ENCODE measurements at regions not wholly inside any gene's neighbourhood (a gene's known extent, or its start where the extent isn't known, plus 50 kb on each side); places are given as distances from the start of the nearest gene placed in this dataset.
"Not testable (repeated sequence)": the region's sequence is repeated elsewhere in the genome, so short reads cannot be mapped to it uniquely, and the experiment has no call there.

DNA sequence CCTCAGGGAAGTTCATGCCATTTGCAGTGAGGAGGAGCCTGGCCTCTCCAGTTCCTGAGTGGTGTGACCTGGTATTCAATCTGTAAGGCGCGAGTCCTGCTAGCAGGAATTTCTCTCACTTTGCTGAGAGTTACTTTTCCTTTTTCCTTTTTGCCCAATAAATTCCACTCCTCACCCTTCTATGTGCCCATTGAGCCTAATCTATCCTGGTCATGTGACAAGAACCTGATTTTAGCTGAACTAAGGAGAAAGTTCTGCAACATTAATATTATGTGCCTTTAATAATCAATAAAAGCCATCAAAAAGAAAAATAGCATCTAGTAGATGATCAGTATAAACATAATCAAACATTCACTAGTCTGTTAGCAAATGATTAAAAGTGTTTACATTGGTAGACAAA is 136.1 kb upstream of the POGK start:
- DNase-seq, result no peak

DNA sequence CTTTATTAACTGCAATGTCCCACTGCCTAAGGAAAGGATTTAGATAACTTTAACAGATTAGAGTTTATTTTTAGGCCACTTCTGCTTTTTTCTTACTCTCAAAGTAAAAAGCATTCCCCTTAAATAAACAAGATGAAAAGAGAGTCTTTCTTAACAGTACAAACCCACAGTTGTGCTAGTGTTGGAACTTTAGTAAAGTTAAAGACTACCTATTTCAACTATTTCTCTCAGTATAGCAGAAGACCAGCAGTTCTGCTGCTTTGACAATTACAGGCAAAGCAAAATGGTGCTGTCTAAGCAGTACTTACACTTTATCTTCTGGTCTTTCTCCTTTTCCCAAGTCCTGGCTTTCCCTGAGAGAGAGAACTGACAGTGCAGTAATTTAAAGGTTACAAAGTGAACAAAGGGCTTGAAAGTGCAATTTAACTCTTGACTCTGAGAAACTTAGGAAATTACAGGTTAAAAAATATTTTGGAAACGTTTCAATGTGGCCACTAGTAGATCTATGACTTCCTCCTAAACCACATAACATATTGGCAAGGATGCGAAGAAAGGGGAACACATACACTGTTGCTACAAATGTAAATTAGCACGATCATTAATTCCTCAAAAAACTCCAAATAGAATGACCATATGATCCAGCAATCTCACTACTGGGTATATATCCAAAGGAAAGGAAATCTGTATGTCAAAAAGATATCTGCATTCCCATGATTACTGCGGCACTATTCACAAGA is 135.4 kb upstream of the POGK start:
- no peak for DNase-seq

DNA sequence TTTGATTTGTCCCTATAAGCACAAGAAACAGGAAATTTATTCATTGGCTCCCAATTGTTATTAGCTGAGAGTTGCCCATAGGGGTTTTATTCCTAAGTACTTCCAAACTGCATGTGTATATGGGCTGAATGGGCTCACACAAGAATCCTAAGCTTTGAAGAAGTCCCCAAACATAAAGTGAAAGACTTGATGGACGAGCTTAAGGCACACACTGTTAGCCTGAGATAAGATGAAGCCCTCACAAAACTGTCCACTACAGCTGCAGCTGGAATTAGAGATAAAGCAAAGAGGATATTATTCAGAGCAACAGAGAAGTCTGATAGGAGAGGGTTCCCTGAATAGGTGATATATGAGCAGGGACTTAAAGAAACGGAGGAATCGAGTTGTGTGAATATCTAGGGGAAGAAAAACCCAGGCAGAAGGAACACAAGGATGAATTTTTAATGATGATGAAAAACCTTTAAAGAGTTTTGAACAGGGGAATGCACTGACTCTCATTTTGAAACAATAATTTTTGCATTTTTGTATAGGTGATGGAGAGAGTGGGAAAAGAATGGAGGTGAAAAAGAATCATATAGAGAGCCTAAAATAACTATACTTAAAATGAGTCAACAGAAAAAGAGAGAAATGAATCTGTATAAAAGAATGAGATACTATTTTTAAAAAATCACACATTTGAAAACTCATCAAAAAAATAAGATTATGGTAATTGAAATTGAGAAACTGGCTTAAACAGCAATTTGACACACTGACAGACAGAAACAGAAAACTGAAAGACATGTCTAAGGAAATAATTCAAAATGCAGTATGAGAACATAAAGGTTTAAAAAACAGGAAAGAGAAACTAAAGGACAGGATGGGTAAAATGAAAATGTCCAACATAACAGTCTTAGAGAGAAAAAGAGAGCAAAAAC is 133.6 kb upstream of the POGK start:
- no peak for DNase-seq

DNA sequence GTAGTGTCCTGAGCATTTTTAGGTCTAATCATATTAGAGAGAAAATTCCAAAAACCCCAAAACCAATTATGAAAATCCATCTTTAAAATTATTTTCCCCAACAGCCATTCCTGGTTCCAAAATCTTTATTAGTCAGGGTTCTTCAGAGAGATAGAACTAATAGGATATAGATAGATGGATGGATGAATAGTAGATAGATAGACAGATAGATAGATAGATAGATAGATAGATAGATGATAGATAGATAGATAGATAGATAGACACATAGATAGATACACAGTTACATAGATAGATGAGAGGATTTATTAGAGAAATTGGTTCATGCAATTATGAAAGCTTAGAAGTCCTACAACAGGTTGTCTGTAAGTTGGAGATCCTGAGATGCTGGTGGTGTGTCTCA is 122.7 kb upstream of the POGK start:
- no peak for DNase-seq

DNA sequence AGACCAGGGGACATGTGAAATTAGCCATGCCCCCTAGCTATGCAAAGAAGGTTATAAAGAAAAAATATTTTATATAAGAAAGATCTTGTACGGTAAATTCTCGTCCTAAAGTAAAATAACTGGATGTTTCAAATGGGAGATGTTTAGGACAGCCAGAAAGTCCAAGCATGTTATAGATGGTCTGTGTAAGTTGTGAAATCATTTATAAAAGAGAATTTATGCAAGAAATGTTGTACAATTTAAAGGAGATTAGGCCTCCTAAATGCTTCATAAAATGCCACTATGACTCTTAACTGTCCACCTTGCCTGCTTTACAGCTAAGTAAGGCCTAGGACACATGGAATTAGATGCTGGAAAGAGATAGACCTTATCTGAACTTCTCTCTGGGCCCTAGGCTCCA is 118.1 kb upstream of the POGK start:
- DNase-seq, result no peak

DNA sequence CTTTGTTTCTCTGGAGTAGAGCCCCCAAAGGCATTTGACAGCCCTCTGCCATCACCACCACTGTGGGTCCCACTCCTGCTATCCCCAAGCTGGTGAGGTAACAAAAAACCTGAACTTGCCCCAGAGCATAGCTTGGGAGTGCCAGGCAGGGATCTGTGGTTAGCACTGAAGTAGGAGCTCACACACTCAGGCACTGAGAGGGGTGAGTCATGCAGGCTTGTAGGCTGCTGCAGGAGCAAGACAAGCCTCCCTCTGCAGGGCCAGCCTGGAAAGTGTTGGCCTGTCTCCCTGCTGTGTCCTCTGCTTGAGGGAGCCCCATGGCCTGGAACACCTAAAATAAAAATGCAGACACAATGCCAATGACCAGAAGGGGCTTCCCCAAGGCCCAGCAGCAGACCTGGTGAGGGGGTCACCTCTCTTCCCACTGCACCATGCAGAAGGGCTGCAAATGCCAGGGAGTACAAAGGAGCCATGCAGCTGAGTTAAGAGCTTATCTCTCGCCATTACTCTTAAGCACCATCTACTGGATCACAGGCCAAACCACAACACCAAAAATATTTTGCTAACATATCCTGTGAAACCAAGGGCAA is 108.9 kb upstream of the POGK start:
- no peak for DNase-seq

DNA sequence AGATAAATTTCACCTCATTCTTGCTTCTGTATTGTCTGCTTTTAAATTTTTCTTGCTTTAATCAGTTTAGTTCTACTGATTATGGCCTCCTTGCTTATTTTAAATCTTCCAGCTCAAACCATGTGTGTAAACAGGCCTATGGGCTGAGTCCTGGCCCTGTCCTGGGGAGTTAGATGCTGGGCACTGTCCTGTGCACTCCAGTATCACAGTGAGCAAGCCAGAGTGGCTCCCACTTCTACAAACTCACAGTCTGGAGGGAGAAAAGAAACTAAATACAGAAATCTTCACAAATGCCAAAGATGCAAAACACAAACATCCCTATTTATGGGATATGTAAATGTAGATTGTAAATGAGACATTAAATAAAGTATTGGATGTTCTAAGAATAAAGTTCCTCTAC is 101.1 kb upstream of the POGK start:
- DNase-seq, result no peak

DNA sequence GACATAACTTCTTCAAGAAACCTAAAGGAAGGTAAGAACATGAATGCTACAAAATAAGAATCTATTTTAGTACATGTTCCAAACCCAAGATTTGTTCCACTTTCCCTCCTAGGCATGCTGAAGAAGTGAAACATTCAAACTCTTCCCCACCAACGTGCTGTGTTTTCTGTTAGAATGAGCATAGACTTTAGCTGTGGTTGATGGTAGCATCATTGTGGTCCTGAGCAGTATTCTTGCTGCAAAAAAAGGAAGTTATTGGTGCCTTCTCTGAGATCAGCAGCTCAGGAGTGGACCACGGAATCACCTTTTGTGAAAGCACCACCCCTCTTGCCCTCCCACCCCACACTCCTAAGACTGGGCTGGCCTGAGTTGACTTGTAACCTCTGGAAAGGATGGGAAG is 100.4 kb upstream of the POGK start:
- no peak for DNase-seq

DNA sequence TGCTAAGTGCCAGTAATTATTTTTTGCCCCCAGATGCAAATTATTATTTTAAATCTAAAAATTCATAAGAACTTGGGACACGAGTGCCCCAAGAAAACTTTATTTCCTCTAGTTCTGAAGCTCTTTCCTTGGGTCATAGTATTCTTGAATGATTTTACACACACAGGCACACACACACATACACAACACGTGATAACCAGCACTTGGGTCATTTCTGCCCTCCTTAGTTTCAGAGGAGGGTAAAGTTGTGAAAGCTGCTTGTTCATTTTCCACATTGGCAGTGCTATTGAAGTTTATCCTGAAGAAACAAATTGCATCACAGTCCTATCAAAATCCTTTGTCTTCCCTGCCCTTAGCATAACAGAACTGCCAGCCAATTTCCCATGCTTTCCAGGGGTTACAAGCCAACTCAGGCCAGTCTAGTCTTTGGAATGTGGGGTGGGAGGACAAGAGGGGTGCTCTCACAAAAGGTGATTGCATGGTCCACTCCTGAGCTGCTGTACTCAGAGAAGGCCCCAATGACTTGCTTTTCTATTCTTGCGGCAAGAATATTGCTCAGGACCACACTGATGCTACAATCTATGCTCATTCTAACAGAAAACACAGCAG is 98.5 kb upstream of the POGK start:
- no peak for DNase-seq

DNA sequence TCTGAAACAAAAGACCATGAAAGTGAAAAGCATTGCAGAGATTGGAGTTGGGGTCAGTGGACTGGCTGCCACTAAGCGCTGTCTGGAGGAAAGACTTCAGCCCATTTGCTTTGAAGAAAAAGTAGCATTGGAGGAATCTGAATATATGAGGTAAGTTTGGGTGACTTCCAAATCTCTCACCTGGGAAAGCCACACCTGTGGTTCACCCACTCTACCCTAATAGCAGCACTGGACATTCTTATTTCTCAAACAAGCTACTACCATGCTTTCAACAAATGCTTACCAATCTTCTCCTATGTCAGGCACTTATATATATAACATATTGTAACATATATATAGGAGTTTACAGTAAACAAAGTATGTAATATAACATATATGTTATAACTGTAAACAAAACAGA is 76.0 kb upstream of the POGK start:
- no peak for DNase-seq

DNA sequence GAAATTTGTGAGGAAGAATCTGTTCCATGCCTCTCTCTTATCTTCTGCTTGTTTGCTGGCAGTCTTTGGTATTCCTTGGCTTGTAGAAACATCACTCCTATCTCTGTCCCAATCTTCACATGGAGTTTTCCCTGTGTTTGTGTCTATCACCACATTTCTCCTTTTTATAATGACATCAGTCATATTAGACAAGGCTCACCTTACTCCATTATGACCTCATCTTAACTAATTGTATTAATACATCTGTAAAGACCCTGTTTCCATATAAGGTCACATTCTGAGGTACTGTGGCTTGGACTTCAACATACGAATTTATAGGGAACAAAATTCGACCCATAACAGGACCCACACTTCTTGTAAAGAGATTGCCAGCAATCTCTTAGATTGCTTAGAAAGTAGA is 72.3 kb upstream of the POGK start:
- no peak for DNase-seq

DNA sequence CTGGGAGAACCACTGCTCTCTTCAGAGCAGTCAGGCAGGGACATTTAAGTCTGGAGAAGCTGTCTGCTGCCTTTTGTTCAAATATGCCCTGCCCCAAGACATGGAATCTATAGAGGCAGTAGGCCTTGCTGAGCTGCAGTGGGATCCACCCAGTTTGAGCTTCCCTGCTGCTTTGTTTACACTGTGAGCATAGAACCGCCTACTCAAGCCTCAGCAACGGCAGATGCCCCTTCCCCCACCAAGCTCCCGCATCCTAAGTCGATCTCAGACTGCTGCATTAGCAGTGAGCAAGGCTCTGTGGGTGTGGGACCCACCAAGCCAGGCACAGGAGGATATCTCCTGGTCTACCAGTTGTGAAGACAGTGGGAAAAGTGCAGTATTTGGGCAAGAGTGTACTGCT is 54.6 kb upstream of the POGK start:
- not testable (repeated sequence) for DNase-seq

DNA sequence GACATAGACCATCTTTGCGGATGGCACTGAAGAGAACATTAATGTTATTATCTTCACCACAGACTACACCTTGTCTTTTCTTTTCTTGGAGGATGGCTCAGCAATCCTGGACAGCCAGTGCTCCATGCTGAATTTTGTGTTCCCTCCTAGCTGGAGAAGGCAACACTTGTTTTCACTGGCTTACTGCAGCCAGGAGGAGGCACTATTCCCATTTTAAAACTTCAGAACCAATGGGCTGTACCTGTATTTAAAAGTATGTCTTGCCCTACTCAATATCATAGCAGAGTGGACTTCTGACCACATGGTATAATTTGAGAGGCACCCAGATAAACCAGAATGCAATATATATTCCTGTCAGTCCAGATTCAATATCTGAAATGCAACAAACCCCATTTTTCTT is 53.3 kb upstream of the POGK start:
- no peak for DNase-seq

DNA sequence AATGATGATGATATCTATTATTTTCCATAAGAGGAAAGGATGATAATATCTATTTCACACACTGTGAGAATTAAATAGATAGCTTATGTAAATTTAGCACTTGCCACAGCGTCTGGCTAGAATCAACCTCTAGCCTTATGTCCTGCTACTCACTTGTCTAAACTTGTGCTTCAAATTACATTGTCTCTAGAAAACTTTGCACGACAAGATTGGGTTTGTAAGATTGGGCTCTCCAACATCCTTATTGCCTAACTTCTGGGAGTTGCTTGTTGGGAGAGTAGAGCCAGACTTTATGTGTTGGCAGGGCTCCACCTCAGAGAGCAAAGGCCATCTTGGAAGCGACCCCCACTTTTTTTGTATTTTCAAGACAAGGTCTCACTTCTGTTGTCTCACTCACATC is 50.0 kb upstream of the POGK start:
- no peak for DNase-seq

Measured in bone marrow (tissue), 2 donors.